Caco-2 (cell line): ENCODE measurements at regions not wholly inside any gene's neighbourhood (a gene's known extent, or its start where the extent isn't known, plus 50 kb on each side); places are given as distances from the start of the nearest gene placed in this dataset.
"Not testable (repeated sequence)": the region's sequence is repeated elsewhere in the genome, so short reads cannot be mapped to it uniquely, and the experiment has no call there.

Experiments used
- BruUV-seq: library from RNA; stranded (reverse); fragments of 400-500 nt; replicated peaks from 2 replicates; lab custom pipeline; 2021; lab: Mats Ljungman, UMichigan
- CTCF ChIA-PET: fragments of 300-600 bp; sonication (Branson Sonifier 250); formaldehyde crosslinking; loops from one replicate; lab custom pipeline; 2022; ENCODE audit warnings: antibody characterized with exemption; lab: Charles Lee
- POLR2A ChIA-PET: fragments of 300-600 bp; sonication (Branson Sonifier 250); formaldehyde crosslinking; loops from one replicate; lab custom pipeline; 2022; ENCODE audit warnings: antibody characterized with exemption; lab: Charles Lee
- DNase-seq, 2 experiments: peaks; one replicate each; pipeline versions ENCODE4 v3.0.0 to v3.0.0-alpha.2; 2020 to 2022
- H3K27me3 ChIP-seq: replicated peaks from 2 replicates; pipeline ENCODE4 v1.6.0; 2011; ENCODE audit warnings: low read length; ENCODE audit not compliant: control insufficient read depth, insufficient read depth
- H3K36me3 ChIP-seq: 2 replicates; pipeline ENCODE4 v1.5.1; 2011; ENCODE audit warnings: low read length; ENCODE audit not compliant: control insufficient read depth, insufficient read depth
- H3K4me1 ChIP-seq: fragments of 250-450 bp; sonication (Bioruptor Pico); 2 replicates; pipeline ENCODE4 v1.5.1; 2020; ENCODE audit warnings: mild to moderate bottlenecking
- H3K4me3 ChIP-seq: 2 replicates; pipeline ENCODE4 v1.5.1; 2011; ENCODE audit warnings: low read depth, mild to moderate bottlenecking, control low read depth, low read length
- H3K9me3 ChIP-seq: fragments of 250-450 bp; sonication (Bioruptor Pico); 2 replicates; pipeline ENCODE4 v1.5.1; 2020; ENCODE audit warnings: mild to moderate bottlenecking, moderate library complexity
- H3K27ac Mint-ChIP-seq: one replicate; pipeline ENCODE4 v1.8.0; 2022; ENCODE audit warnings: mixed read lengths; ENCODE audit not compliant: unreplicated experiment
- H3K27me3 Mint-ChIP-seq: one replicate; pipeline ENCODE4 v1.8.0; 2022; ENCODE audit warnings: mixed read lengths; ENCODE audit not compliant: insufficient read depth, unreplicated experiment
- H3K36me3 Mint-ChIP-seq: one replicate; pipeline ENCODE4 v1.8.0; 2022; ENCODE audit warnings: mild to moderate bottlenecking, mixed read lengths; ENCODE audit not compliant: insufficient read depth, unreplicated experiment
- H3K4me1 Mint-ChIP-seq: one replicate; pipeline ENCODE4 v1.8.0; 2022; ENCODE audit warnings: low read depth, mixed read lengths; ENCODE audit not compliant: unreplicated experiment
- H3K4me3 Mint-ChIP-seq: one replicate; pipeline ENCODE4 v1.8.0; 2022; ENCODE audit warnings: mild to moderate bottlenecking, moderate library complexity, mixed read lengths; ENCODE audit not compliant: unreplicated experiment
- H3K9me3 Mint-ChIP-seq: one replicate; pipeline ENCODE4 v1.8.0; 2022; ENCODE audit warnings: mixed read lengths; ENCODE audit not compliant: unreplicated experiment
- intact Hi-C: fragments of 100-400 bp; cut with micrococcal nuclease; formaldehyde crosslinking; loops from one replicate; pipeline ENCODE4 v1.10.0; 2022; ENCODE audit not compliant: unreplicated experiment
- TF ChIP-seq, protein P1 (sequence below), 2 experiments: fragments of 200-600 bp in 1 of 2; IDR thresholded peaks; 1 replicate in 1 of 2; 2 replicates in 1 of 2; pipeline versions ENCODE4 v1.5.1 to v1.8.0; 2011 to 2022; ENCODE audit warnings: antibody characterized with exemption in 1 of 2, control low read depth in 1 of 2, inconsistent platforms in 1 of 2, low read depth in 1 of 2, low read length in 1 of 2, mild to moderate bottlenecking in 1 of 2, moderate library complexity in 1 of 2; ENCODE audit not compliant: insufficient read depth in 1 of 2, severe bottlenecking in 1 of 2, unreplicated experiment in 1 of 2

GRCh38 chr5:42944989-42945388, 95.1 kb downstream of the ANXA2R start:
- no peak overlapping the region for H3K27ac Mint-ChIP-seq
- DNase-seq = no peak
- no peaks in the 10 kb centered on the region for H3K27me3 Mint-ChIP-seq
- Histone ChIP-seq H3K4me1 (peaks cover 22% of the 10 kb centered on the region), H3K36me3 (no peaks in the 10 kb centered on the region), H3K9me3 (peaks cover under 1% of the 10 kb centered on the region; the same call in 1 of the 2 replicates), H3K4me3 (no peak overlapping the region), H3K27me3 (no peaks in the 10 kb centered on the region)
- ChIA-PET CTCF (no interaction called here), POLR2A (no interaction called here)
- intact Hi-C loops = loop anchor here (5.0 kb wide), 1 partner anchor 47 kb away; no protein-coding TSS in a partner anchor
- TF ChIP-seq, protein P1, sequence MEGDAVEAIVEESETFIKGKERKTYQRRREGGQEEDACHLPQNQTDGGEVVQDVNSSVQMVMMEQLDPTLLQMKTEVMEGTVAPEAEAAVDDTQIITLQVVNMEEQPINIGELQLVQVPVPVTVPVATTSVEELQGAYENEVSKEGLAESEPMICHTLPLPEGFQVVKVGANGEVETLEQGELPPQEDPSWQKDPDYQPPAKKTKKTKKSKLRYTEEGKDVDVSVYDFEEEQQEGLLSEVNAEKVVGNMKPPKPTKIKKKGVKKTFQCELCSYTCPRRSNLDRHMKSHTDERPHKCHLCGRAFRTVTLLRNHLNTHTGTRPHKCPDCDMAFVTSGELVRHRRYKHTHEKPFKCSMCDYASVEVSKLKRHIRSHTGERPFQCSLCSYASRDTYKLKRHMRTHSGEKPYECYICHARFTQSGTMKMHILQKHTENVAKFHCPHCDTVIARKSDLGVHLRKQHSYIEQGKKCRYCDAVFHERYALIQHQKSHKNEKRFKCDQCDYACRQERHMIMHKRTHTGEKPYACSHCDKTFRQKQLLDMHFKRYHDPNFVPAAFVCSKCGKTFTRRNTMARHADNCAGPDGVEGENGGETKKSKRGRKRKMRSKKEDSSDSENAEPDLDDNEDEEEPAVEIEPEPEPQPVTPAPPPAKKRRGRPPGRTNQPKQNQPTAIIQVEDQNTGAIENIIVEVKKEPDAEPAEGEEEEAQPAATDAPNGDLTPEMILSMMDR (IDR thresholded peaks at IDR 0.05; ENCODE audit: insufficient read depth in 1 of 2, low read depth in 1 of 2, low read length in 1 of 2, severe bottlenecking in 1 of 2, unreplicated experiment in 1 of 2) = no peak
- peaks cover 15% of the 10 kb centered on the region for H3K4me1 Mint-ChIP-seq
- no peak overlapping the region for H3K4me3 Mint-ChIP-seq
- H3K36me3 Mint-ChIP-seq = no peaks in the 10 kb centered on the region
- no peaks in the 10 kb centered on the region for H3K9me3 Mint-ChIP-seq
- BruUV-seq = no TSS peak

DNA sequence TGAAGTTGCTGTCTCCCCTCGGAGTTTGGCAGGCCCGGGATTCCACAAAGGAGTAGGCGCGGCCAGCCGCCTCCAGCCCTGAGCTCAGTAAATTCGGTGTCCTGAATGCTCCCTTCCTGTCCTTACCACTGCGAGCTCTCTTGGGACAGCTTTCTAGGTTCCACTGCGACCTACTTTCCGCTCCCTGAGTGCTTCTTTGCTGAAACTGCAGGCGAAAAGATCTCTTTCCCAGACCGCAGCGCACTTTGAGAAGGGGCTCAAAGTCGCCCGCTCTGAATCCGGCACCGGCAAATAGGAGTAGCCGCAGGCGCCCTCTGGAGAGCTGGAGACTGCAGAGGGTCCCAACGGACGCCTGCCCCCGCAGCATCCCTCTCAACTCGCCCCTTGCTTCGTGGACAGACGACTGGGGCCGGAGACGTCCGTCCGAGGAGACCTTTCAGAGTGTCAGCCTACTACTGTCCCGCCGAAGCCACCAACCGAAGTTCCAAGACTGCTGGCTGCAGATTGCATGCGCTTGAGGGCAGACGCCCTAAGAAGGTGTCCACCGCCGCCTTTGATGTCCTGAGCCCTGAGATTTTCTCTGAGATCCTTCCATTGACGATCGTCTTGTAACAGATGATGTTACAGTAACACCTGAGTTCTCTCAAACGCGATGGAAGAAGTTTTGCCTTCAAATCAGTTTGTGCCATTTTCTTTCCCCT, 96.0 kb downstream of the ANXA2R start:
- no peaks in the 10 kb centered on the region for H3K9me3 Mint-ChIP-seq
- BruUV-seq = no TSS peak
- DNase-seq = no peak
- TF ChIP-seq, protein P1 (IDR thresholded peaks at IDR 0.05; ENCODE audit: insufficient read depth in 1 of 2, low read depth in 1 of 2, low read length in 1 of 2, severe bottlenecking in 1 of 2, unreplicated experiment in 1 of 2) = no peak
- Histone ChIP-seq H3K4me3 (no peak overlapping the region), H3K27me3 (no peaks in the 10 kb centered on the region), H3K9me3 (no peaks in the 10 kb centered on the region), H3K36me3 (no peaks in the 10 kb centered on the region), H3K4me1 (peaks cover 23% of the 10 kb centered on the region)
- H3K27me3 Mint-ChIP-seq = no peaks in the 10 kb centered on the region
- no peaks in the 10 kb centered on the region for H3K36me3 Mint-ChIP-seq
- no peak overlapping the region for H3K27ac Mint-ChIP-seq
- POLR2A ChIA-PET = no interaction called here
- H3K4me1 Mint-ChIP-seq = peaks cover 17% of the 10 kb centered on the region
- H3K4me3 Mint-ChIP-seq = no peak overlapping the region
- intact Hi-C loops = loop anchor here (5.0 kb wide), 1 partner anchor 48 kb away; no protein-coding TSS in a partner anchor
- CTCF ChIA-PET = no interaction called here

DNA sequence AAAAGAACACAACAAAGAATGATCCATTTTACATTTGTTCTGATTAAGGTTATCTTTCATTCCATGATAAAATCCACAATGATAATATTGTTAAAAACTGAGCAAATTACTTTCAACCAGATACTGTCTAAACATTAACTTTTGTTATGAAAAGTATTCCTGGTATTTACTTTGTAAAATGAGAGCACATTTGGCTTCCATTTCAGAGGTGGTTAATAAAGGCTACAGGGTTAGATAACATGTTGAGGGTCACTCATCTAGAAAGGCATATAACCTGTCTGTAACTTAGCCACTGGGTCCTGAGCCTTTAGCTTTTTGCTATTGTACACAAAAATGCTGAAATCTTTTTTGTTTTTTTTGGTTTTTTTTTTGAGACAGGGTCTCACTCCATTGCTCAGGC, 99.3 kb downstream of the ANXA2R start:
- intact Hi-C loops = loop anchor here (5.0 kb wide), 1 partner anchor 51 kb away; no protein-coding TSS in a partner anchor
- TF ChIP-seq, protein P1 (IDR thresholded peaks at IDR 0.05; ENCODE audit: insufficient read depth in 1 of 2, low read depth in 1 of 2, low read length in 1 of 2, severe bottlenecking in 1 of 2, unreplicated experiment in 1 of 2) = no peak
- H3K4me1 Mint-ChIP-seq = peaks cover 17% of the 10 kb centered on the region
- no peaks in the 10 kb centered on the region for H3K9me3 ChIP-seq
- BruUV-seq = no TSS peak
- no peak overlapping the region for H3K4me3 ChIP-seq
- H3K4me3 Mint-ChIP-seq = no peak overlapping the region
- no peak overlapping the region for H3K27ac Mint-ChIP-seq
- ChIA-PET POLR2A (no interaction called here), CTCF (interaction anchor here (0.9 to 1.3 kb wide), 2 partner anchors 29 to 32 kb away, joined by 3 to 5 read pairs; no protein-coding TSS in a partner anchor)
- H3K36me3 ChIP-seq = no peaks in the 10 kb centered on the region
- peaks cover 23% of the 10 kb centered on the region for H3K4me1 ChIP-seq
- no peak for DNase-seq
- H3K27me3 ChIP-seq = no peaks in the 10 kb centered on the region
- no peaks in the 10 kb centered on the region for H3K36me3 Mint-ChIP-seq
- H3K9me3 Mint-ChIP-seq = no peaks in the 10 kb centered on the region
- no peaks in the 10 kb centered on the region for H3K27me3 Mint-ChIP-seq

DNA sequence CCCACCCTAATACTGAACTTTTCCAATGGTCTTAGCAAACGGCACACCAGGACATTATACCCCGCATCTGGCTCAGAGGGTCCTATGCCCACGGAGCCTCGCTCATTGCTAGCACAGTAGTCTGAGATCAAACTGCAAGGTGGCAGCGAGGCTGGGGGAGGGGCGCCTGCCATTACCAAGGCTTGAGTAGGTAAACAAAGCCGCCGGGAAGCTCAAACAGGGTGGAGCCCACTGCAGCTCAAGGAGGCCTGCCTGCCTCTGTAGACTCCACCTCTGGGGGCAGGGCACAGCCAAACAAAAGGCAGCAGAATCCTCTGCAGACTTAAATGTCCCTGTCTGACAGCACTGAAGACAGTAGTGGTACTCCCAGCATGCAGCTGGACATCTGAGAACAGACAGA, 108.1 kb downstream of the ANXA2R start:
- H3K9me3 ChIP-seq, H3K4me3 Mint-ChIP-seq, H3K36me3 Mint-ChIP-seq, intact Hi-C loops, BruUV-seq, H3K4me1 Mint-ChIP-seq, H3K4me1 ChIP-seq, H3K27me3 Mint-ChIP-seq, POLR2A ChIA-PET, H3K4me3 ChIP-seq, H3K27ac Mint-ChIP-seq, H3K27me3 ChIP-seq, H3K9me3 Mint-ChIP-seq, H3K36me3 ChIP-seq, DNase-seq, CTCF ChIA-PET: not testable (repeated sequence)

DNA sequence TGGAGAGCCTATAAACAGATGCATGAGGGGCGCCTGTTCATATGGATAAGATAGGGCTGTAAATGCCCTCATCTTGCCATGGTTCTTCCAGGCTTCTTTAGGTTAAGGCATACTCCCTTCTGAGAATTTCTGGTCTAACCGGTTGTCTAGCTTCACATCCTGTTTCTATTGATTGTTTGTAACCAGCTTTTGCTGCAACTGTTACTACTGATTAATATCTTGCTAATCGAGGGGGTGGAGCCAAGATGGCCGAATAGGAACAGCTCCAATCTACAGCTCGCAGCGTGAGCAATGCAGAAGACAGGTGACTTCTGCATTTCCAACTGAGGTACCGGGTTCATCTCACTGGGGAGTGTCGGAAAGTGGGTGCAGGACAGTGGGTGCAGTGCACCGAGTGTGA, 108.7 kb downstream of the ANXA2R start:
- H3K4me1 Mint-ChIP-seq, H3K36me3 Mint-ChIP-seq, H3K9me3 ChIP-seq, intact Hi-C loops, DNase-seq, CTCF ChIA-PET, H3K4me3 Mint-ChIP-seq, H3K27me3 Mint-ChIP-seq, POLR2A ChIA-PET, H3K9me3 Mint-ChIP-seq, H3K4me3 ChIP-seq, H3K27ac Mint-ChIP-seq, BruUV-seq, H3K4me1 ChIP-seq, H3K27me3 ChIP-seq, H3K36me3 ChIP-seq: not testable (repeated sequence)
